Immature natural killer cell (primary cell): ENCODE measurements at regions not wholly inside any gene's neighbourhood (a gene's known extent, or its start where the extent isn't known, plus 50 kb on each side); places are given as distances from the start of the nearest gene placed in this dataset.

Source experiments
- DNase-seq, 3 donors: peaks; one replicate each; pipeline ENCODE4 v3.0.0; 2022; ENCODE audit warnings: mixed read lengths in 1 of 3
- H3K27ac Mint-ChIP-seq, 6 donors: one replicate each; pipeline ENCODE4 v1.8.0; 2020; ENCODE audit warnings: mixed read lengths in 6 of 6, mild to moderate bottlenecking in 5 of 6, inconsistent platforms in 4 of 6, moderate library complexity in 3 of 6
- H3K27me3 Mint-ChIP-seq, 3 donors: one replicate each; pipeline ENCODE4 v1.8.0; 2020 to 2021; ENCODE audit warnings: low read depth in 3 of 3, mild to moderate bottlenecking in 3 of 3, mixed read lengths in 3 of 3, moderate library complexity in 3 of 3, inconsistent platforms in 1 of 3
- H3K36me3 Mint-ChIP-seq, 3 donors: one replicate each; pipeline ENCODE4 v1.8.0; 2020; ENCODE audit warnings: mixed read lengths in 3 of 3, inconsistent platforms in 2 of 3, mild to moderate bottlenecking in 2 of 3
- H3K4me1 Mint-ChIP-seq, 2 donors: one replicate each; pipeline ENCODE4 v1.8.0; 2020; ENCODE audit warnings: inconsistent platforms in 2 of 2, mild to moderate bottlenecking in 2 of 2, mixed read lengths in 2 of 2, moderate library complexity in 1 of 2
- H3K4me3 Mint-ChIP-seq, 5 donors: one replicate each; pipeline ENCODE4 v1.8.0; 2020; ENCODE audit warnings: mild to moderate bottlenecking in 5 of 5, mixed read lengths in 5 of 5, inconsistent platforms in 3 of 5, moderate library complexity in 3 of 5
- H3K9me3 Mint-ChIP-seq, 6 donors: one replicate each; pipeline ENCODE4 v1.8.0; 2020; ENCODE audit warnings: mild to moderate bottlenecking in 6 of 6, mixed read lengths in 6 of 6, inconsistent platforms in 4 of 6, moderate library complexity in 3 of 6

GRCh38 chr3:104685492-104685891 lies 681.2 kb upstream of the ALCAM start:
- Mint-ChIP-seq H3K27ac (no peak overlapping the region), H3K4me3 (no peak overlapping the region), H3K36me3 (no peaks in the 10 kb centered on the region), H3K27me3 (peaks cover 0 to 3% (median 0%) of the 10 kb centered on the region in 3 donors), H3K4me1 (no peaks in the 10 kb centered on the region), H3K9me3 (peaks cover 0 to 9% (median 5%) of the 10 kb centered on the region in 6 donors)
- DNase-seq, result no peak

DNA sequence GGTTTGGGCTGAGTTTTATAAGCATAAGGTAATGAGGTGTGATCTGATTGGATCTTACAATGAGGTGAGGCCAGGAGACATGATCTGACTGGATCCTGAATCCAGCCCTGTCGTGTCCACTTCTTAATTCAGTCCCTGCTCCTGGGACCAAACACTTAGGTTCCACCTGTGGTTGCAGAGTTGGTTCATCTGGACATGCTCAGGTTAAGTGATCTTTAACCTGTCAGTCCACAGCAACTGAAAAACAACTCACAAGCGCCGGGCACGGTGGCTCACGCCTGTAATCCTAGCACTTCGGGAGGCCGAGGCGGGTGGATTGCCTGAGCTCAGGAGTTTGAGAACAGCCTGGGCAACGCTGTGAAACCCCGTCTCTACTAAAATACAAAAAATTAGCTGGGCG lies 679.3 kb upstream of the ALCAM start:
- H3K36me3 Mint-ChIP-seq, result no peaks in the 10 kb centered on the region
- no peak for DNase-seq
- no peak overlapping the region for H3K27ac Mint-ChIP-seq
- H3K9me3 Mint-ChIP-seq, result peaks cover 0 to 9% (median 6%) of the 10 kb centered on the region in 6 donors
- H3K27me3 Mint-ChIP-seq, result peaks cover 0 to 3% (median 0%) of the 10 kb centered on the region in 3 donors
- no peak overlapping the region for H3K4me3 Mint-ChIP-seq
- H3K4me1 Mint-ChIP-seq, result no peaks in the 10 kb centered on the region

DNA sequence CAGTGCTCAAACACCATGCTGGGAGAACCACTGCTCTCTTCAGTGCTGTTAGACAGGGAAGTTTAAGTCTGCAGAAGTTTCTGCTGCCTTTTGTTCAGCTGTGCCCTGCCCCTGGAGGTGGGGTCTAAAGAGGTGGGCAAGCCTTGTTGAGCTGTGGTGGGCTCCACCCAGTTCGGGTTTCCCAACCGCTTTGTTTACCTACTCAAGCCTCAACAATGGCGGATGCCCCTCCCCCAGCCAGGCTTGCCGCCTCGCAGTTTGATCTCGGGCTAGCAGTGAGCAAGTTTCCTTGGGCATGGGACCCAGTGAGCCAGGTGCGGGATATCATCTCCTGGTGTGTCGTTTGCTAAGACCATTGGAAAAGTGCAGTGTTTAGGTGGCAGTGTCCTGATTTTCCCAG lies 670.2 kb upstream of the ALCAM start:
- Mint-ChIP-seq H3K9me3 (peaks cover 14 to 27% (median 18%) of the 10 kb centered on the region in 6 donors), H3K27ac (no peak overlapping the region), H3K36me3 (no peaks in the 10 kb centered on the region), H3K4me3 (no peak overlapping the region), H3K4me1 (no peaks in the 10 kb centered on the region), H3K27me3 (peaks cover 0 to 1% (median 0%) of the 10 kb centered on the region in 3 donors)
- DNase-seq, result no peak

DNA sequence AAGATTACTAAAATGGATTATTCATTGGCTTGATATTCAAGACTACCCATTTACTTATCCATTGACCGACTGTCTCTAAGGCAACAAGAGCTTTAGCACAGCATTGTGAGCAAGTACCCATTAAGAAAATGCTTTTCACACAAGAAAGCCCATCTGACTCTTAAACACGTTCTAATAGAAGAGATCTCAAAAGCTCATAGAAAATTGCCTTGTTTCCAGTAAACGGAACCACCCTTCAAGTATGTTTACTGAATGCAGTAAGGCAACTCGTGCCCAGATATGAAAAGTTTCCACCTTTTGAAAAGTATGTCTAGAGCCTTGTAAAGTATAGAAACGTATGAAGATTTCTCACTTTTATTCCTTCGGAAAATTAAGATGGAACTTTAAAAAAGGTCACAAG lies 655.3 kb upstream of the ALCAM start:
- no peaks in the 10 kb centered on the region for H3K4me1 Mint-ChIP-seq
- H3K27ac Mint-ChIP-seq, result no peak overlapping the region
- H3K9me3 Mint-ChIP-seq, result peaks cover 0 to 6% (median 1%) of the 10 kb centered on the region in 6 donors
- no peaks in the 10 kb centered on the region for H3K36me3 Mint-ChIP-seq
- peaks cover 0 to 2% (median 0%) of the 10 kb centered on the region in 3 donors for H3K27me3 Mint-ChIP-seq
- no peak overlapping the region for H3K4me3 Mint-ChIP-seq
- DNase-seq, result no peak

- H3K4me1 Mint-ChIP-seq, result no peaks in the 10 kb centered on the region
- no peaks in the 10 kb centered on the region for H3K36me3 Mint-ChIP-seq
- no peak overlapping the region for H3K27ac Mint-ChIP-seq
- DNase-seq, result no peak
- H3K9me3 Mint-ChIP-seq, result peaks cover 0 to 17% (median 2%) of the 10 kb centered on the region in 6 donors
- no peak overlapping the region for H3K4me3 Mint-ChIP-seq
- H3K27me3 Mint-ChIP-seq, result peaks cover 0 to 2% (median 0%) of the 10 kb centered on the region in 3 donors
Observed at GRCh38 chr3:104715972-104716371, 650.7 kb upstream of the ALCAM start.

- Mint-ChIP-seq H3K36me3 (no peaks in the 10 kb centered on the region), H3K27ac (no peak overlapping the region), H3K27me3 (peaks cover 0 to 2% (median 0%) of the 10 kb centered on the region in 3 donors), H3K9me3 (peaks cover 0 to 17% (median 3%) of the 10 kb centered on the region in 6 donors), H3K4me1 (no peaks in the 10 kb centered on the region), H3K4me3 (no peak overlapping the region)
- DNase-seq, result no peak
Observed at GRCh38 chr3:104717828-104718196, 648.9 kb upstream of the ALCAM start.

GRCh38 chr3:104723000-104723399 lies 643.7 kb upstream of the ALCAM start:
- Mint-ChIP-seq H3K36me3 (no peaks in the 10 kb centered on the region), H3K9me3 (peaks cover under 1 to 10% (median 6%) of the 10 kb centered on the region in 6 donors), H3K4me1 (no peaks in the 10 kb centered on the region), H3K27me3 (no peaks in the 10 kb centered on the region), H3K4me3 (no peak overlapping the region), H3K27ac (no peak overlapping the region)
- no peak for DNase-seq

DNA sequence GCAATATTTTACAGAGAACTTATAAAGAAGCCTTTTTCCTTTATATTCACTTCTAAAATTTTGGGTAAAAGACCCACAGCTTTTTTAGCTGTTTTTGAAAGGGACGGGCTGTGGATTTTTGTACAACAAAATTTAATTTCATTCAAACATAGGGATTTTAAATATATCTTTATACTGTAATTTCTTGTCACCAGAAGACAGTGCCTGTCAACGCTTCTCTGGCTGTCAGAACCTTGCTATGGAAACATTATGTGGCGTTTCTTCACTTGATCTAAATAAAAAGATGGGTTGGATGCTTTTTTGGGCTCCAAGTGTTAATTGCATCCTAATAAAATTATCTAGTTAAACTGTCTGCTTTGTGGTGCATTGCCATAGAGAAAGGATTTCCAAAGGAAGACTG lies 635.6 kb upstream of the ALCAM start:
- Mint-ChIP-seq H3K27ac (no peak overlapping the region), H3K4me1 (no peaks in the 10 kb centered on the region), H3K27me3 (peaks cover 0 to 2% (median 1%) of the 10 kb centered on the region in 3 donors), H3K4me3 (no peak overlapping the region), H3K36me3 (no peaks in the 10 kb centered on the region), H3K9me3 (peaks cover 4 to 12% (median 7%) of the 10 kb centered on the region in 6 donors)
- no peak for DNase-seq

- Mint-ChIP-seq H3K9me3 (peaks cover 0 to 12% (median 4%) of the 10 kb centered on the region in 6 donors), H3K27me3 (no peaks in the 10 kb centered on the region), H3K4me3 (no peak overlapping the region), H3K4me1 (no peaks in the 10 kb centered on the region), H3K36me3 (no peaks in the 10 kb centered on the region), H3K27ac (no peak overlapping the region)
- DNase-seq, result no peak
Observed at GRCh38 chr3:104734627-104735026, 632.1 kb upstream of the ALCAM start.

- Mint-ChIP-seq H3K9me3 (peaks cover 0 to 12% (median 4%) of the 10 kb centered on the region in 6 donors), H3K36me3 (no peaks in the 10 kb centered on the region), H3K4me1 (no peaks in the 10 kb centered on the region), H3K27ac (no peak overlapping the region), H3K27me3 (no peaks in the 10 kb centered on the region), H3K4me3 (no peak overlapping the region)
- no peak for DNase-seq
Observed at GRCh38 chr3:104735691-104736090, 631.0 kb upstream of the ALCAM start.

- Mint-ChIP-seq H3K27me3 (no peaks in the 10 kb centered on the region), H3K9me3 (peaks cover 0 to 12% (median 4%) of the 10 kb centered on the region in 6 donors), H3K4me1 (no peaks in the 10 kb centered on the region), H3K27ac (no peak overlapping the region), H3K36me3 (no peaks in the 10 kb centered on the region), H3K4me3 (no peak overlapping the region)
- no peak for DNase-seq
Observed at GRCh38 chr3:104738271-104738670, 628.4 kb upstream of the ALCAM start.

GRCh38 chr3:104740874-104741379 lies 625.8 kb upstream of the ALCAM start:
- Mint-ChIP-seq H3K4me1 (no peaks in the 10 kb centered on the region), H3K36me3 (no peaks in the 10 kb centered on the region), H3K27me3 (no peaks in the 10 kb centered on the region)

GRCh38 chr3:104742044-104742443 lies 624.7 kb upstream of the ALCAM start:
- Mint-ChIP-seq H3K27me3 (no peaks in the 10 kb centered on the region), H3K36me3 (no peaks in the 10 kb centered on the region), H3K4me3 (no peak overlapping the region), H3K9me3 (peaks cover 0 to 12% (median 2%) of the 10 kb centered on the region in 6 donors), H3K4me1 (no peaks in the 10 kb centered on the region), H3K27ac (no peak overlapping the region)
- DNase-seq, result no peak

More at GRCh38 chr3:104740874-104741379, 625.8 kb upstream of the ALCAM start:
- DNase-seq, result no peak
- Mint-ChIP-seq H3K9me3 (peaks cover 0 to 12% (median under 1%) of the 10 kb centered on the region in 6 donors), H3K27ac (no peak overlapping the region), H3K4me3 (no peak overlapping the region)

GRCh38 chr3:104745313-104745712 lies 621.4 kb upstream of the ALCAM start:
- Mint-ChIP-seq H3K27ac (no peak overlapping the region), H3K4me1 (no peaks in the 10 kb centered on the region), H3K4me3 (no peak overlapping the region), H3K36me3 (no peaks in the 10 kb centered on the region), H3K27me3 (no peaks in the 10 kb centered on the region), H3K9me3 (peaks cover 0 to 13% (median 0%) of the 10 kb centered on the region in 6 donors)
- DNase-seq, result no peak

- no peak overlapping the region for H3K4me3 Mint-ChIP-seq
- H3K27ac Mint-ChIP-seq, result no peak overlapping the region
- H3K36me3 Mint-ChIP-seq, result no peaks in the 10 kb centered on the region
- peaks cover 0 to 11% (median 2%) of the 10 kb centered on the region in 6 donors for H3K9me3 Mint-ChIP-seq
- no peak for DNase-seq
- H3K27me3 Mint-ChIP-seq, result no peaks in the 10 kb centered on the region
- no peaks in the 10 kb centered on the region for H3K4me1 Mint-ChIP-seq
Observed at GRCh38 chr3:104746056-104746455, 620.7 kb upstream of the ALCAM start.
